ENCODE measurements at regions not wholly inside any gene's neighbourhood (a gene's known extent, or its start where the extent isn't known, plus 50 kb on each side); places are given as distances from the start of the nearest gene placed in this dataset.

DNA sequence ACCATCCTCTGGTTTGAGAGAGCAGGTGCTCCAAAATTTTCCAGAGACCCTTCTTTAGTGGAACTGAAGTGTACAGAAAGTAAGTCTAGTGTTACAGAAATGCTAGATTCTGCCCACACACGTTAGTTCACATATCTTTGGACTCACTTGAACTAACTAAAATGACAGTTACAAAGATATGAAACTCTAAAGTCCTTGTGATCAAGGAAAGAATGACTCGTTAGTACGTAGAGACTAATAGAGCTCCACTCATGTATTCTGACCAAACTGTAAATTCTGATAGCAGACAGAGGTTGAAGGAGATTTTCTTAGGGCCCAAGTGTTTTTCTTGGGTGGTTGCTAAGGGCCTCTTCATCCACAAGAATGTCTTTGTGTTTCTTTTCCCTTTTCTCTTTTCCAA, 491.5 kb upstream of the B3GALT2 start:
- Histone ChIP-seq H3K4me3 (no peak overlapping the region), H3K27ac (no peak overlapping the region)
- DNase-seq (ENCODE audit: low spot score) = no peak
- TF ChIP-seq, protein P1, sequence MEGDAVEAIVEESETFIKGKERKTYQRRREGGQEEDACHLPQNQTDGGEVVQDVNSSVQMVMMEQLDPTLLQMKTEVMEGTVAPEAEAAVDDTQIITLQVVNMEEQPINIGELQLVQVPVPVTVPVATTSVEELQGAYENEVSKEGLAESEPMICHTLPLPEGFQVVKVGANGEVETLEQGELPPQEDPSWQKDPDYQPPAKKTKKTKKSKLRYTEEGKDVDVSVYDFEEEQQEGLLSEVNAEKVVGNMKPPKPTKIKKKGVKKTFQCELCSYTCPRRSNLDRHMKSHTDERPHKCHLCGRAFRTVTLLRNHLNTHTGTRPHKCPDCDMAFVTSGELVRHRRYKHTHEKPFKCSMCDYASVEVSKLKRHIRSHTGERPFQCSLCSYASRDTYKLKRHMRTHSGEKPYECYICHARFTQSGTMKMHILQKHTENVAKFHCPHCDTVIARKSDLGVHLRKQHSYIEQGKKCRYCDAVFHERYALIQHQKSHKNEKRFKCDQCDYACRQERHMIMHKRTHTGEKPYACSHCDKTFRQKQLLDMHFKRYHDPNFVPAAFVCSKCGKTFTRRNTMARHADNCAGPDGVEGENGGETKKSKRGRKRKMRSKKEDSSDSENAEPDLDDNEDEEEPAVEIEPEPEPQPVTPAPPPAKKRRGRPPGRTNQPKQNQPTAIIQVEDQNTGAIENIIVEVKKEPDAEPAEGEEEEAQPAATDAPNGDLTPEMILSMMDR (IDR thresholded peaks at IDR 0.05) = no peak

DNA sequence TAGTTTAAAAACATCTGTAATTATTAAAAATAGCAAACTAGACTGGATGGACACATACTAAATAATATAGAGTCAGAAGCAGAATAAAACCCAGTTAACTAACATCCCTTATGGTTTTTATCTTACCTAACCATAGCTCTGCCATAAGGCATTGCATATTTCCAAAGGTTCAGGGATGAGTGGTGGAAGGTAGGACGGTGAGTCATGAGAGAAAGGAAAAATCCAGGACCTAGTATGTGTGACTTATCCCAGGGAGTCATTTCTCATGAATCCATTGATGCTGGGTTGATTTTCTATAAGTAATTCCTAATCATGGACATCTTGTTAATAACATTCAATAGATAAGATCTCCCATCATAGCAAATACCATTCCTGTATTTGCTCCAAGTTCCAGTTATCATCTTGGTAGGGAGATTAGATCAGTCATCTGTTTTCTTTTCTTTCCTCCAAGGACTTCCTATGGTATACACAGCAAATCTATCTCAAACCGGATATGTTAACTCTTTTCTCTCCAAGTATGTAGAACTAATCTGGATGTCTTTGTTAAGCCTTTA, 490.7 kb upstream of the B3GALT2 start:
- DNase-seq (ENCODE audit: low spot score) = no peak
- TF ChIP-seq, protein P1 (IDR thresholded peaks at IDR 0.05) = no peak
- H3K4me3 ChIP-seq = no peak overlapping the region
- no peak overlapping the region for H3K27ac ChIP-seq

DNA sequence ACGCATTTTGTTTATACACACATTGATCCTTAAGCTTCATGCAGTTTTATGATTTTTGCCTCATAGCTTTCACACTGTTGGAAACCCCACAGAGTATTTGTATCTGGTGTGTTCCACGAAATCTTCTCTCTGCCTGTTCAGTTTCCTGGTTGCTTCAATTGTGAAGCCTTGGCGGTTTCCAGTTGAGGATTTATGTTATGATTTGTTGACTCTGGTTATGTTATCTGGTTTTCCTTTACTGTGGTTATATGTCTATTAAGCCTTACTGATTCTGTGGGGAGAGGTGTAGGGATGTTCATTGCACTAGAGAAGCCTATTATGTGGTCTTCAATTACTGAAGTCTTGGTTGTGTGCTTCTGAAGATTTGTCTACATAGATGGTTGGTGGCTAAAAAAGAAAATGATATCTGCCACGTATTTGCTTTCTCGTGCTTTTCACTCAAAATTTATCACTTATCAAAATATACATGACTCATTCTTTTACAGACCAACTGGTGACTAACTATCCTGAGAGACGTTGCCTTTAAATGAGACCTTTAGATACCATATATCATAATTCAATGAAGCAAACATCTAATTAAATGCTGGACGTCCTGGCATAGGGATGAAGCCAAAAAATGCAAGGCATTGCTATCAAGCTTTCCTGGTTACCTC, 488.0 kb upstream of the B3GALT2 start:
- no peak for DNase-seq (ENCODE audit: low spot score)
- no peak overlapping the region for H3K27ac ChIP-seq
- TF ChIP-seq, protein P1 (IDR thresholded peaks at IDR 0.05) = no peak
- H3K4me3 ChIP-seq = no peak overlapping the region

DNA sequence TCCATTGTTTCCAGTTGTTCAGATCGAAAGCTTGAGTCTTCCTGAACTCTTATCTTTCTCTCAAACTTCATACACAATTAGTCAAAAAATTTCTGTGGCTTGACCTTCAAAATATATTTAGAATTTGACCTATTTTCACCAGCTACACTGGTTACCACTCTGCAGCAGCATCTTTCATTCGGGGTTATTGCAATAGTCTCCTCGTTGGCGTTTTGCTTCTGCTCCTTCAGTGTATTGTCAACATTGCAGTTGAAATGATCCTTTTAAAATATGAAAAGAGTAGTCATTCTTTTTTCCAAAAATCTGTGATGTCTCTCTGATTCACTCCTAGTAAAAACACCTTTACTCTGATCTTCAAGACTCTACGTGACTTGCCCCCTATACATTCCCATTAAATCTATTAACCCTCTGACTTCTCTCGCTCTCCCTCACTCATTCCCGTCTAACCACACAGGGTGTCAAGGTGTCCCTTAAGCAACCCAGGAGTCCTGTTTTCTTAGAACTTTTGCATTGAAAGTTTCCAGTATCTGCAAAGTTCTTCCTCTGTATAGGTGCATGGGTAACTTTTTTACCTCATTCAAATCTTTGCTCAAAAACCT, 480.2 kb upstream of the B3GALT2 start:
- no peak for DNase-seq (ENCODE audit: low spot score)
- Histone ChIP-seq H3K27ac (no peak overlapping the region), H3K4me3 (no peak overlapping the region)
- TF ChIP-seq, protein P1 (IDR thresholded peaks at IDR 0.05) = no peak

DNA sequence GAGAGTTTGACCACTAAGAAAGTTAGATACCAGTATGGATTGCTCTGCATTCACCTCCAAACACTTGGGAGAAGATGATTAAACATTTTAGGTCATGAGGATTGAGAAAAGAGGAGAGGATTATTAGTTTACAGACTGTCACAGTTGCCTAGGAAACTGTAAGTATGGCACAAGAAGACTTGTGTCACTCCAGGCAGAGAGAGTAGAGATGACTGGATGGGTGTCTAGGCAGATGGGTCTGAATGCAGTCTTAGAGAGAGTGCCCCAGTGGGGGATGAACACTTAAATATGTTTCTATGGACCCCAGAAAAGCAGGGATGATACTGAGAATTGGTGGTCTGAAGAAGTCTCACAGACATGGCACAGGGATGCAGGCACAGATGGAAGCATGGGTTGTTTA, 477.6 kb upstream of the B3GALT2 start:
- no peak overlapping the region for H3K27ac ChIP-seq
- TF ChIP-seq, protein P1 (IDR thresholded peaks at IDR 0.05) = no peak
- no peak overlapping the region for H3K4me3 ChIP-seq
- no peak for DNase-seq (ENCODE audit: low spot score)

DNA sequence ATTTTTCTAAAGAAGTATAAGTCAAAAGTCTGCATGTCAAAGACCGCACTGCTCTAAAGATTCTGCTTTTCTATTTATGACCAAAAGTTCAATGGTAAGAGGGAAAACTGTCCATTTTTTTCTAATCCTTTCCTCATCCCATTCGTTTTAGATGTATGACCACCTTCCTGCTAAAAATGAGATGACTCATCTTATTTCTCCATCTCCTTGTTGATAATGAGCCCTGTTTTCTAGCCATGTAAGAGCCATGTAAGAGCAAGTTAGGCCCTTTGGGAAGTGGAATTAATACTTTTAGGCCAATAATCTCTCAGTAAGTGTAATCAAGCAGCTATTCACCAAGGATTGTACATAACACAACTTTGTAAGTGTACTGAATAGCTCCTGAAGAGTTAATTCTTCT, 475.6 kb upstream of the B3GALT2 start:
- TF ChIP-seq, protein P1 (IDR thresholded peaks at IDR 0.05) = no peak
- no peak overlapping the region for H3K27ac ChIP-seq
- no peak overlapping the region for H3K4me3 ChIP-seq
- DNase-seq (ENCODE audit: low spot score) = no peak

DNA sequence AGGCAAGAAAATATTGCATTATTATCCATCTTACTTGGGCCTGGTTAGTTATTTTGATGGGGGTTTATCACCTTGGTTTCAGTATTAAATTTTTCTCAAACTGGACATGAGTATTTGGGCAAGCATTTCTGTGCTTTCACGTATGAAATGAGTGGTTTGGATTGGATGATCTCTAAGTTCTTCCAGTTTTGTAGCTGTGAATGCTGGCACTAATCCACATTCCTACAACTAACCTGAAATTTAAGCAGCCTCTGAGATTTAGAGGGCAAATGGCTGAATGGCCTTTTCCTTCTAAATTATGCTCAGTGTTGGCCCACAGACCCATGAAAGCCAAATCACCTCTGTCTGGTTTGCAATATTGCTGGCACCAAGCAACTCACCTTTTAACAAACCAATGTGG, 475.0 kb upstream of the B3GALT2 start:
- Histone ChIP-seq H3K4me3 (no peak overlapping the region), H3K27ac (no peak overlapping the region)
- TF ChIP-seq, protein P1 (IDR thresholded peaks at IDR 0.05) = no peak
- no peak for DNase-seq (ENCODE audit: low spot score)
